Neural cell (in vitro differentiated cells): ENCODE measurements at regions not wholly inside any gene's neighbourhood (a gene's known extent, or its start where the extent isn't known, plus 50 kb on each side); places are given as distances from the start of the nearest gene placed in this dataset.

Experiments
- EP300 ChIP-seq: fragments of 450-650 bp; conservative IDR thresholded peaks from 2 replicates; pipeline ENCODE4 v1.6.1; 2014; ENCODE audit warnings: antibody characterized with exemption, mild to moderate bottlenecking, moderate library complexity; ENCODE audit not compliant: poor library complexity, severe bottlenecking
- EZH2 ChIP-seq: fragments of 200-600, 300-800 bp; shearing (Covaris generic), sonication (generic); IDR thresholded peaks from 2 replicates; pipeline ENCODE4 v1.6.1; 2014; ENCODE audit warnings: antibody characterized with exemption, low read length, borderline replicate concordance, mild to moderate bottlenecking; ENCODE audit not compliant: insufficient read depth, poor library complexity, severe bottlenecking
- TAF1 ChIP-seq: IDR thresholded peaks from 2 replicates; pipeline ENCODE4 v1.6.1; 2012; ENCODE audit warnings: low read depth
- TF ChIP-seq, protein P1 (sequence below): fragments of 450-650 bp; IDR thresholded peaks from 2 replicates; pipeline ENCODE4 v1.5.1; 2014; ENCODE audit warnings: antibody characterized with exemption, mild to moderate bottlenecking, moderate library complexity; ENCODE audit not compliant: poor library complexity, severe bottlenecking
- TF ChIP-seq, protein P2 (sequence below): IDR thresholded peaks from 2 replicates; pipeline ENCODE4 v1.6.1; 2012; ENCODE audit warnings: borderline replicate concordance

DNA sequence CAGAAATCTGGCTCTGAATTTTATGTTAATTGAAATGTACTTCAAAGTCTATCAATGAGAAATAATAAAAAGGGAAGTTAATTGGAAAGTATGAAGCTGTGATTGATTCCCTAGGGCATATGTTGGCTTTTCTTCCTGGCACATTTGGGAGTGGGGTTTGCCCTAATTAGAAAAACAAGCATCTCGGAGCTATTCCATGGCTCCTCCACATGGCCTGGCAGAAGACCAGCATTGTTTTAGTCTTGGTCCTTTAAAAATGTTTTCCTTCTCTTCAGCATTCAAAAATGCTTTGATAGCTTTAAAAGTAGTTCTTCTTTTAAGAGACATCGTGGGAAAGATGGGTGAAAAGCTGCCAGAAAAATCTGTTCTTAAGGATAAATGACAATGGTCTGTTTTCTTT is 445.5 kb upstream of the PKDCC start:
- TF ChIP-seq, protein P1, sequence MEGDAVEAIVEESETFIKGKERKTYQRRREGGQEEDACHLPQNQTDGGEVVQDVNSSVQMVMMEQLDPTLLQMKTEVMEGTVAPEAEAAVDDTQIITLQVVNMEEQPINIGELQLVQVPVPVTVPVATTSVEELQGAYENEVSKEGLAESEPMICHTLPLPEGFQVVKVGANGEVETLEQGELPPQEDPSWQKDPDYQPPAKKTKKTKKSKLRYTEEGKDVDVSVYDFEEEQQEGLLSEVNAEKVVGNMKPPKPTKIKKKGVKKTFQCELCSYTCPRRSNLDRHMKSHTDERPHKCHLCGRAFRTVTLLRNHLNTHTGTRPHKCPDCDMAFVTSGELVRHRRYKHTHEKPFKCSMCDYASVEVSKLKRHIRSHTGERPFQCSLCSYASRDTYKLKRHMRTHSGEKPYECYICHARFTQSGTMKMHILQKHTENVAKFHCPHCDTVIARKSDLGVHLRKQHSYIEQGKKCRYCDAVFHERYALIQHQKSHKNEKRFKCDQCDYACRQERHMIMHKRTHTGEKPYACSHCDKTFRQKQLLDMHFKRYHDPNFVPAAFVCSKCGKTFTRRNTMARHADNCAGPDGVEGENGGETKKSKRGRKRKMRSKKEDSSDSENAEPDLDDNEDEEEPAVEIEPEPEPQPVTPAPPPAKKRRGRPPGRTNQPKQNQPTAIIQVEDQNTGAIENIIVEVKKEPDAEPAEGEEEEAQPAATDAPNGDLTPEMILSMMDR: no peak
- no peak for TF ChIP-seq TAF1
- TF ChIP-seq, protein P2, sequence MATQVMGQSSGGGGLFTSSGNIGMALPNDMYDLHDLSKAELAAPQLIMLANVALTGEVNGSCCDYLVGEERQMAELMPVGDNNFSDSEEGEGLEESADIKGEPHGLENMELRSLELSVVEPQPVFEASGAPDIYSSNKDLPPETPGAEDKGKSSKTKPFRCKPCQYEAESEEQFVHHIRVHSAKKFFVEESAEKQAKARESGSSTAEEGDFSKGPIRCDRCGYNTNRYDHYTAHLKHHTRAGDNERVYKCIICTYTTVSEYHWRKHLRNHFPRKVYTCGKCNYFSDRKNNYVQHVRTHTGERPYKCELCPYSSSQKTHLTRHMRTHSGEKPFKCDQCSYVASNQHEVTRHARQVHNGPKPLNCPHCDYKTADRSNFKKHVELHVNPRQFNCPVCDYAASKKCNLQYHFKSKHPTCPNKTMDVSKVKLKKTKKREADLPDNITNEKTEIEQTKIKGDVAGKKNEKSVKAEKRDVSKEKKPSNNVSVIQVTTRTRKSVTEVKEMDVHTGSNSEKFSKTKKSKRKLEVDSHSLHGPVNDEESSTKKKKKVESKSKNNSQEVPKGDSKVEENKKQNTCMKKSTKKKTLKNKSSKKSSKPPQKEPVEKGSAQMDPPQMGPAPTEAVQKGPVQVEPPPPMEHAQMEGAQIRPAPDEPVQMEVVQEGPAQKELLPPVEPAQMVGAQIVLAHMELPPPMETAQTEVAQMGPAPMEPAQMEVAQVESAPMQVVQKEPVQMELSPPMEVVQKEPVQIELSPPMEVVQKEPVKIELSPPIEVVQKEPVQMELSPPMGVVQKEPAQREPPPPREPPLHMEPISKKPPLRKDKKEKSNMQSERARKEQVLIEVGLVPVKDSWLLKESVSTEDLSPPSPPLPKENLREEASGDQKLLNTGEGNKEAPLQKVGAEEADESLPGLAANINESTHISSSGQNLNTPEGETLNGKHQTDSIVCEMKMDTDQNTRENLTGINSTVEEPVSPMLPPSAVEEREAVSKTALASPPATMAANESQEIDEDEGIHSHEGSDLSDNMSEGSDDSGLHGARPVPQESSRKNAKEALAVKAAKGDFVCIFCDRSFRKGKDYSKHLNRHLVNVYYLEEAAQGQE: no peak
- no peak for TF ChIP-seq EZH2
- TF ChIP-seq EP300: no peak
